ENCODE measurements at regions not wholly inside any gene's neighbourhood (a gene's known extent, or its start where the extent isn't known, plus 50 kb on each side); places are given as distances from the start of the nearest gene placed in this dataset.

- Histone ChIP-seq H4K20me1 (ENCODE audit: low read length) (no peaks in the 10 kb centered on the region), H3K9ac (ENCODE audit: low read length) (no peak overlapping the region), H3F3A (ENCODE audit: low read length, unreplicated experiment) (no peaks in the 10 kb centered on the region), H3K4me1 (ENCODE audit: insufficient read depth, low read length) (no peaks in the 10 kb centered on the region), H3K4me3 (ENCODE audit: low read length) (no peak overlapping the region), H2AFZ (ENCODE audit: low read length) (no peak overlapping the region), H3K36me3 (ENCODE audit: low read depth, low read length) (no peaks in the 10 kb centered on the region), H3K27me3 (ENCODE audit: low read length) (no peaks in the 10 kb centered on the region), H3K27ac (ENCODE audit: low read length) (no peak overlapping the region), H3K9me3 (ENCODE audit: low read length) (no peaks in the 10 kb centered on the region), H3K4me2 (ENCODE audit: low read length) (no peak overlapping the region), H3K79me2 (ENCODE audit: low read length) (no peaks in the 10 kb centered on the region), H3K9me2 (replicated peaks; ENCODE audit: low read length) (no peaks in the 10 kb centered on the region)
- intact Hi-C loops (cut with micrococcal nuclease) = no loop called here
- ChIA-PET CTCF (no interaction called here), POLR2A (ENCODE audit: unreplicated experiment) (no interaction called here)
- ATAC-seq = no peak
- no peak for DNase-seq
- TF ChIP-seq CTCF (conservative IDR thresholded peaks at IDR 0.05; ENCODE audit: low read depth, low read length) = no peak
- TF ChIP-seq EZH2 (IDR thresholded peaks at IDR 0.05; ENCODE audit: low read length, unreplicated experiment) = no peak
- no peak for TF ChIP-seq EZH2phosphoT487 (IDR thresholded peaks at IDR 0.05; ENCODE audit: borderline replicate concordance, low read length)
- BruUV-seq (replicated peaks) = no TSS peak
Measured at GRCh38 chr9:103627731-103628130, 466.4 kb upstream of the SMC2 start.

GRCh38 chr9:103649086-103649485 lies 445.0 kb upstream of the SMC2 start:
- CTCF ChIA-PET = no interaction called here
- Histone ChIP-seq H3K9me3 (ENCODE audit: low read length) (no peaks in the 10 kb centered on the region), H3K4me1 (ENCODE audit: insufficient read depth, low read length) (no peaks in the 10 kb centered on the region), H3K9ac (ENCODE audit: low read length) (no peak overlapping the region), H2AFZ (ENCODE audit: low read length) (no peak overlapping the region), H3K4me3 (ENCODE audit: low read length) (no peak overlapping the region), H3K9me2 (replicated peaks; ENCODE audit: low read length) (no peaks in the 10 kb centered on the region), H3K27ac (ENCODE audit: low read length) (no peak overlapping the region), H3K36me3 (ENCODE audit: low read depth, low read length) (no peaks in the 10 kb centered on the region), H3K27me3 (ENCODE audit: low read length) (no peaks in the 10 kb centered on the region), H4K20me1 (ENCODE audit: low read length) (no peaks in the 10 kb centered on the region), H3K79me2 (ENCODE audit: low read length) (no peaks in the 10 kb centered on the region), H3F3A (ENCODE audit: low read length, unreplicated experiment) (no peaks in the 10 kb centered on the region), H3K4me2 (ENCODE audit: low read length) (no peak overlapping the region)
- DNase-seq (no peak), ATAC-seq (no peak)
- POLR2A ChIA-PET (ENCODE audit: unreplicated experiment) = no interaction called here
- TF ChIP-seq EZH2 (IDR thresholded peaks at IDR 0.05; ENCODE audit: low read length, unreplicated experiment) (no peak), EZH2phosphoT487 (IDR thresholded peaks at IDR 0.05; ENCODE audit: borderline replicate concordance, low read length) (no peak), CTCF (conservative IDR thresholded peaks at IDR 0.05; ENCODE audit: low read depth, low read length) (no peak)
- intact Hi-C loops (cut with micrococcal nuclease) = no loop called here
- no TSS peak for BruUV-seq (replicated peaks)

- CTCF ChIA-PET = no interaction called here
- intact Hi-C loops (cut with micrococcal nuclease) = no loop called here
- DNase-seq = no peak
Measured at GRCh38 chr9:103658156-103658555, 436.0 kb upstream of the SMC2 start.

More at GRCh38 chr9:103658156-103658555, 436.0 kb upstream of the SMC2 start:
- Histone ChIP-seq H3F3A (ENCODE audit: low read length, unreplicated experiment) (no peaks in the 10 kb centered on the region), H3K4me3 (ENCODE audit: low read length) (no peak overlapping the region), H3K27me3 (ENCODE audit: low read length) (no peaks in the 10 kb centered on the region), H3K9ac (ENCODE audit: low read length) (no peak overlapping the region), H3K9me2 (replicated peaks; ENCODE audit: low read length) (no peaks in the 10 kb centered on the region), H2AFZ (ENCODE audit: low read length) (no peak overlapping the region), H3K27ac (ENCODE audit: low read length) (no peak overlapping the region), H3K4me1 (ENCODE audit: insufficient read depth, low read length) (no peaks in the 10 kb centered on the region), H4K20me1 (ENCODE audit: low read length) (no peaks in the 10 kb centered on the region), H3K9me3 (ENCODE audit: low read length) (no peaks in the 10 kb centered on the region), H3K4me2 (ENCODE audit: low read length) (no peak overlapping the region), H3K36me3 (ENCODE audit: low read depth, low read length) (no peaks in the 10 kb centered on the region), H3K79me2 (ENCODE audit: low read length) (no peaks in the 10 kb centered on the region)
- no peak for ATAC-seq
- BruUV-seq (replicated peaks) = no TSS peak
- TF ChIP-seq EZH2phosphoT487 (IDR thresholded peaks at IDR 0.05; ENCODE audit: borderline replicate concordance, low read length) (no peak), CTCF (conservative IDR thresholded peaks at IDR 0.05; ENCODE audit: low read depth, low read length) (no peak), EZH2 (IDR thresholded peaks at IDR 0.05; ENCODE audit: low read length, unreplicated experiment) (no peak)
- POLR2A ChIA-PET (ENCODE audit: unreplicated experiment) = no interaction called here
